GM18520 (cell line): ENCODE measurements at regions not wholly inside any gene's neighbourhood (a gene's known extent, or its start where the extent isn't known, plus 50 kb on each side); places are given as distances from the start of the nearest gene placed in this dataset.

ENCODE experiments used
- ATAC-seq: cut with Tn5 transposase; IDR thresholded peaks from one replicate; pipeline ENCODE4 v1.9.1; 2021; ENCODE audit not compliant: unreplicated experiment

GRCh38 chr3:83092521-83093221 lies 1331.2 kb upstream of the GBE1 start:
- no peak for ATAC-seq

GRCh38 chr3:83076041-83076440 lies 1314.6 kb upstream of the GBE1 start:
- ATAC-seq = no peak

DNA sequence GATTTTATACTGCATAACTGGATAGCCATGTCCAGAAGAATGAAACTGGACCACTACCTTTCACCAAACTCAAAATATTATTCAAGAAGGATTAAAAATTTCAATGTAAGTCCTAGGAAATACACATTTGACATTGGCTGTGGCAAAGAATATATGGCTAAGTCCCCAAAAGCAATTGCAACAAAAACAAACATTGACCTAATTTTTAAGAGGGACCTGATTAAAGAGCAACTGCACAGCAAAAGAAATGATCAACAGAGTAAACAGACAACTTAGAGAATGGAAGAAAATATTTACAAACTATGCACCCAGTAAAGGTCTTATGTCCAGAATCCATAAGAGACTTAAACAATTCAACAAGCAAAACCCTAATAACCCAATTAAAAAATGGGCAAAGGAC lies 1313.0 kb upstream of the GBE1 start:
- ATAC-seq = no peak

GRCh38 chr3:83065851-83066460 lies 1304.5 kb upstream of the GBE1 start:
- ATAC-seq = no peak

DNA sequence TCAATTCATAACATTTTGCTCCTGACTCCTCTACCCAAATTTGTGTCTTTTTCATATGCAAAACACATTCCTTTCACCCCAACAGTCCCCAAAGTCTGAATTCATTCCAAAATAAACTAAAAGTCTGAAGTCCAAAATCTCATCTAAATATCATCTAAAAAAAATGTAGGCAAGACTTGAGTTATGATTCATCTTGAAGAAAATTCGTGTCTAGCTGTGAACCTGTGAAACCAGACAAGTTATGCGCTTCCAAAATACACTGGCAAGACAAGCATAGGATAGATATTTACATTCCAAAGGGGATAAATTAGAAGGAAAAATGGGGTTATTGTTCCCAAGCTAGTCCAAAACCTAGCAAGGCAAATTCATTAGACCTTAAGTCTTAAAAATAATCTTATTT lies 1302.0 kb upstream of the GBE1 start:
- ATAC-seq = no peak

- ATAC-seq = no peak
Measured at GRCh38 chr3:83048556-83048955, 1287.1 kb upstream of the GBE1 start.

GRCh38 chr3:83039422-83039821 lies 1278.0 kb upstream of the GBE1 start:
- ATAC-seq = no peak

GRCh38 chr3:83035704-83036010 lies 1274.2 kb upstream of the GBE1 start:
- no peak for ATAC-seq

GRCh38 chr3:83034806-83035703 lies 1273.6 kb upstream of the GBE1 start:
- no peak for ATAC-seq

- ATAC-seq = no peak
Measured at GRCh38 chr3:83033133-83033532, 1271.7 kb upstream of the GBE1 start.

DNA sequence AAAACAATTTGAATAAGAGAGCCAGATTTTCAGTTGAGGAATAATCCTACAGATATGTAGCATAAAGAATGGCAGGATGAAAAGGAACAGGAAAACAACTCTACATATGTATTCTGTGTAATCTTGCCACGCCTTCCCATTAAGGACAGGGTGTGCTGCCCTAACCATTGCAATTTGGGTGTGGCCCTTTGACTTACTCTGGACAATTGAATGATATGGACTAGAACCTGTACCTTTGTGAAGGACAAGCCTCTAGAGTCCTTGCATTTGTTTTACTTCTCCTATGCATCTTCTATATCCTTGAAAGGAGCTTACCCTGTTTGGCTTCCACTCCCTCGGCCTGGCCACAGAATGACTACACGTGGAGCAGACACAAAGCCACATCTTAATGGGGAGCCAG lies 1261.6 kb upstream of the GBE1 start:
- no peak for ATAC-seq

GRCh38 chr3:83011481-83011880 lies 1250.0 kb upstream of the GBE1 start:
- no peak for ATAC-seq

DNA sequence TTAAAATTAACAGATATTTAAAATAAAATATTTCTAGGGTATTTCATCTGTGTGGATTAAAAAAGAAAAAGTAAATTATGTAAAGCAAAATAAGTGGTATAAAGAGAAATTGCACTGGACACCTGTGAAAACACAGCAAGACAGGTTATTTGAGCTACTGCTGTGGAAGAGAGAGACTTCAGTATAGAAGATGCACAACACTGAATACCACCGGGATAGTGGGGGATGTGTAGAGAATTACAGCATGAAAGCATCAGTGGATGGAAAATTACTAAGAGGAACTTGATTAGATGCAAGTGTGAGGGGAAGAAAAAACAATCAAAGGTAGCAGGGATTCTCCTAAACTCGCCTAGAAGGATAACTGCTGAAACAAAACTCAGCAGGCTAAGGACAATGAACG lies 1242.5 kb upstream of the GBE1 start:
- no peak for ATAC-seq

- no peak for ATAC-seq
Measured at GRCh38 chr3:83002869-83003445, 1241.5 kb upstream of the GBE1 start.

GRCh38 chr3:82999777-83000176 lies 1238.3 kb upstream of the GBE1 start:
- ATAC-seq = no peak

DNA sequence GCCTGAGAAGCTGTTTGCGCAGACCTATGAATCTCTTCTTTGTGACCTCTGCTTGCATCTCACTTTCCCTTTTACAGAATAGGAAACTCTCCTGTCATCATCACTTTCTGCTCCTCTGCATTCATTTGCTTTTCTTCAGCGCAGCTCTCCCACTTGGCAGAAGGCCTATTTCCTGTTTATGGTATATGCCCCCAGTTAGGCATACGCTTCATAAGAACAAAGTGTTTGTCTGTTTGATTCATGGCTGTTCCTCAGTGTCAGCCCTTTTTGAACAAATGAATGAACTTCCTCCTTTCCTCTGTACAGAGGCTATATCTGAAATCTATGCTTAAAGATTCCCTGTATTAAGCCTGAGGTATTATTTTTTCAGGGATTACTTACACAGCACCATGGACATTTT lies 1216.9 kb upstream of the GBE1 start:
- ATAC-seq = no peak

DNA sequence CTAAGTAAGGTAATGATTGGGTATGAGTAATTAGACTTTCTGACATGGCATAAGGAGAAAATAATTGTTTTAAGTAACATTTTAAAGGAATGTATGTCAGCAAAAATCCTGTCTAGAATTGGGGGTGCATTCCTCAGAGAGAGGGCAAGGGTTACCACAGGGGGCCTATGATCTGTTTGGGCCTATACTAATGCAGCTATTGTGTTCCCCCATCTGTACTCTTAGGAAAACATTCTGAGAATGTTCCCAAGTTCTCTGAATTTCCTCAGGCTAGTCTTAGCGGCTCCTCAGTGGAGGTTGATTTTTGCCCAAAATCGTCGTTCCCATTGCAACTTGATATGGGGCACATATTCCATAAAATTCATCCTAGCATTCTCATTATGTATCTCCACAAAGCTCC lies 1216.4 kb upstream of the GBE1 start:
- ATAC-seq = no peak

- ATAC-seq = no peak
Measured at GRCh38 chr3:82973791-82974190, 1212.3 kb upstream of the GBE1 start.

DNA sequence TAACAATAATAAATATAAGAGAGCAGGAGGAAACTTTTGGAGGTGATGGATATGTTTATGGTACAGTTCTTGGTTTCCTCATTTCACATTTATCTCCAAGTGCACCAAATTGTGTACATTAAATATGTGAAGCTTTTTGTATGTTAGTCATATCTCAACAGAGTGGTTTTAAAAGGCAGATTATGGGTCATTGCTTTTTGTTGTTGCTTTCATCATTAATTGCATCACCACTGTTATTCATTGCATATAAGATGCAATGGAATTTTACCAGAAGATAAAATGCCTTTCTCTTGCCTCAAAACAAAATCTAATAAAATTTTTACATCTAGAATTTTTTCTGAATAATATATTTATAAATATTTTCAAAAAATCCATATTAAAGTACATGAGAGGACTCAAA lies 1198.9 kb upstream of the GBE1 start:
- ATAC-seq = no peak

GRCh38 chr3:82957696-82958095 lies 1196.3 kb upstream of the GBE1 start:
- no peak for ATAC-seq

- no peak for ATAC-seq
Measured at GRCh38 chr3:82957079-82957478, 1195.6 kb upstream of the GBE1 start.

DNA sequence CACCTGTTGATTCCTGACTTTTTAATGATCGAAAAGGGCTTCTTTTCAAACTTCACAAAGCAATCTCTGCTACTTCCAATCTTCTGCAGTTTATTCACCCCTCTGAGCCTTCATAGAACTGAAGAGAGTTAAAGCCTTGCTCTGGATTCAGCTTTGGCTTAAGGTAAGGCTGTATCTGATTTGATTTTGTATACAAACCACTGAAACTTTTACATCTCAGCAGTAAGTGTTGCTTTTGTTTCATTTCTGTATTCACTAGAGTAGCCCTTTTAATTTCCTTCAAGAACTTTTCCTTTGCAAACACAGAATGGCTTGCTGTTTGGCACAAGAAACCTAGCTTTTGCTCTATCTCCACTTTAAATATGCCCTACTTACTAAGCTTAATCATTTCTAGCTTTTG lies 1193.0 kb upstream of the GBE1 start:
- no peak for ATAC-seq
